NCI-H128 (cell line): ENCODE measurements at regions not wholly inside any gene's neighbourhood (a gene's known extent, or its start where the extent isn't known, plus 50 kb on each side); places are given as distances from the start of the nearest gene placed in this dataset.

Experiments used
- DNase-seq: peaks from one replicate; lab custom pipeline; 2025; ENCODE audit not compliant: unreplicated experiment; lab: John Stamatoyannopoulos, UW

DNA sequence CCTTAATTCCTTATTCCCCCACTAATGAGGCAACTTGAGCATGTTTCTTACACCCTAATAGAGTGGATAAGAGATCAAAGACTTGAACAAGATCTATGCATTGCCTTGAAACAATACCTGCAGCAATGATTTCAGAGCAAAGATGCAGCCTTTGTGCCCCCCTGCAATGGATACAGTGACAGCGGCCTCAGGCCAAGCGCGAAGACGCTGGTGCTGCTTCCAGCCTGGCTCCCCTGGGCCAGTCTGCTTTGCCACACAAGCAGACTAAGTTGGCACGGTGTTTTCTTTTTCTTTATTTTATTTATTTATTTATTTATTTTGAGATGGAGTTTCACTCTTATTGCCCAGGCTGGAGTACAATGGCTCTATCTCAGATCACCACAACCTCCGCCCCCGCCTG lies 179.8 kb upstream of the S1PR3 start:
- DNase-seq: no peak

DNA sequence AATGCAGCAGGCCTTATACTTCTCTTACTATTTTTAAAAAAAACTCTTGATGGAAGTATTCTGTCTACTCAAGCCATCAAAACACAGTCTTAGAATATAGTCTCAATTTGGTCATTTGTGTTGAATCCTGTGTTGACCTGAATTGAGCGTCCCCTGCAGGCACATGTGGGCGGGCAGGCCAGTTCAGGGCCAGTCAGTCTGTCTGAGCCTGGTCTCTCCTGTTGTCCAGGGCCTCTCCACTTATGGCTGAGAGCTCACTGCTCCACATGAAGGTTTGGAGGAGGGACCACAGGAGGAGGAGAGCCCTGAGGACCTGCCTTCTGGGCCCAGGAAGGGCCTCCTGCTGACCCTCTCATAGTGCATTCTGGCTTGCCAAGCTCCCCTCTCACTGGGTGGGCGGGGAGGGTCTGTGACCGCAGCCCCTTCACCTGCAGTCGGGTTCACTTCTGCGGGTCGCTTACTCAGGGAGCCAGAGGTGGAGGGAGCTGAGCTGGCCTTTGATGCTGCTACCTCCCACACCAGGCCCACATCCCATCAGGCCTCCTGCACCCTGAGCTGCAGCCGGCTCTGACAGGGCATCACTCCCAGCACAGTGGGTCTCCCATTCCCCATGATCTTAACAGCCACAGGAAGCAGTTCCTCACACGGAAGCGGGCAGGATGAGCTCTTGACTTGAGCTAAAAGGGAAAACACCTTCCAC lies 178.2 kb upstream of the S1PR3 start:
- DNase-seq: no peak

DNA sequence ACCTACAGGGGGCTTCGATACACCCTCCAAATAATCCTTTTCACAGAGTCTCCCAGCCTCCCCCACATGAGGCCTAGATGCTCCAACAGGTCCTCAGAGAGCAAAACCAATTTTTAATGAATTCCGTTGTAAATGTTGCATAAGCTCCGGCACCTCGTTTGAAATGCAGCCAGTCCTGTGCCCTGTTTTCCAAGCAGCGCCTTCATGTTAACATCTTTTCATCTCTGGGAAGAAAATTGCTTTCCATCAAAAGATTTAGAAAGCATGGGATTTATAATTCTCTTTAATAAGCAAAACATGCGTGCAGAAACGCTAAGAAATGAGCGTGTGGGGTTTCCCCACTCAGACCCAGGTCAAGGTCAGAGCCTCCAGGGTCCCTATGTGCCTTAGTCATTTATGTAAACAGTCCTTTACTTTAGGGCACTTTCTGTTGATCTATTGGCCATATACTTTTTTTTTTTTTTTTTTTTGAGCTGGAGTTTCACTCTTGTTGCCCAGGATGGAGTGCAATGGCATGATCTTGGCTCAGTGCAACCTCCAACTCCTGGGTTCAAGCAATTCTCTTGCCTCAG lies 177.5 kb upstream of the S1PR3 start:
- DNase-seq: no peak

DNA sequence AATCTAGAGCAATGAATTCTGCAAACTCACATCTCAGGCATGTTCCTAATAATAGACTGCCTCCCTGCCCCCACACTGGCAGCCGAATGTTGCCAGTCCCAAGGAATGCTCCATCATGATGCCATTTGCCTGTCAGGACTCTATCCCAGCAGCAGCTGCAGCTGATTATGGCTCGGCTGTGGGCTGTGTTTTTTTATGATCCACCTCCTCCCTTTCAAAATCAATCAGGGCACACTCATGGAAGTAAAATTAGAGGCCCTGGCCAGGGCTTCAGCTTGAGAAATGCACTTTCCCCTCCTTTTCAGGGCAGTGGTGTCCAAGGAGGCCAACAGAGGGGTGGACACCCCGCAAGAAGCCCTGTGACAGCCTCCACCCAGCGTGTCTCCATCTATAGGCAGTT lies 176.7 kb upstream of the S1PR3 start:
- no peak for DNase-seq

DNA sequence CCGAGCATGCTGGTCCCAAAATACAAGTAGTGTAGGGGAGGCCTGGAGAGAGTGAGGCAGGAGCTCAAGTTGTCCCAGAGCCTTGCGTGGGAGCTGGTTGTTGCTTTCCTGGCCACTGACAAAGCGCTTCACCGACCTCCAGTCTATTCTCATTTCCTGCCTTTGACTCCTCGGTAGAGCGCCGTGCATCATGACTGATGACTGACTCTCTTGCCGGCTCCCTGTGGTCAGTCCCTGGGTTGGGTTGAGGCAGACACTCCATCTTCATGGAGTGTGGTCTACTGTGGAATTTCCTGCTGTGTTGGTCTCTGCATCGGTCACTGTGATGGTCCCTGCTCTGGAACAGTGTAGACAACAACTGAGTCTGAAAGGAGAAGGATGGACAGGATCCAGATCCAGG lies 175.1 kb upstream of the S1PR3 start:
- no peak for DNase-seq

DNA sequence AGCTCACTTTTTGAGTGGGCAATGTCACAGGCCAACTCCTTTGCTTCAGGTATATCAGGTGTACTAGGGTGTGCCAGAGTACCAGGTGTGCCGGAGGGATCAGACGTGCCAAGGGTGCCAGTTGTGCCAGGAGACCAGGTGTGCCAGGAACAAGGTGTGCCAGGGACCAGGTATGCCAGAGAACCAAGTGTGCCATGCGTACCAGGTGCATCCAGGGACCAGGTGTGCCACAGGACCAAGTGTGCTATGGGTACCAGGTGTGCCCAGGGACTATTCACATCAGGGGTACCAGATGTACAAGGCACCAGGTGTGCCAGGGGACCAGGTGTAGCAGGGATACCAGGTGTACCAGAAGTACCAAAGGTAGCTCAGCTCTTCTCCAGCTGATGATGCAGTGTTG lies 174.7 kb upstream of the S1PR3 start:
- DNase-seq: no peak

DNA sequence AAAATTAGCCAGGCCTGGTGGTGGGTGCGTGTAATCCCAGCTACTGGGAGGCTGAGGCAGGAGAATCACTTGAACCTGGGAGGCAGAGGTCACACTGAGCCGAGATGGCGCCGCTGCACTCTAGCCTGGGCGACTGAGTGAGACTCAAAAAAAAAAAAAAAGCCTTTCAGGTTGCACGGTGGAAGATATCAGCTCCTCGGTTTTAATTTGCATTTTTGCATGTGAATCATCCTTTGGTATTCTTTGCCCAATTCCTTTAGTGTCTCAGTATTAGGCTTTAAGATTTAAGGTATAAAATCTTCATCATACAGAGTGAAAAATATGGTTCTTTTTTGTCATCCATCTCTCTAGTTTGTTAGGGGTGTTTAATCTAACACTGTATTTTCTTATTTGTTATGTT lies 173.6 kb upstream of the S1PR3 start:
- DNase-seq: no peak

DNA sequence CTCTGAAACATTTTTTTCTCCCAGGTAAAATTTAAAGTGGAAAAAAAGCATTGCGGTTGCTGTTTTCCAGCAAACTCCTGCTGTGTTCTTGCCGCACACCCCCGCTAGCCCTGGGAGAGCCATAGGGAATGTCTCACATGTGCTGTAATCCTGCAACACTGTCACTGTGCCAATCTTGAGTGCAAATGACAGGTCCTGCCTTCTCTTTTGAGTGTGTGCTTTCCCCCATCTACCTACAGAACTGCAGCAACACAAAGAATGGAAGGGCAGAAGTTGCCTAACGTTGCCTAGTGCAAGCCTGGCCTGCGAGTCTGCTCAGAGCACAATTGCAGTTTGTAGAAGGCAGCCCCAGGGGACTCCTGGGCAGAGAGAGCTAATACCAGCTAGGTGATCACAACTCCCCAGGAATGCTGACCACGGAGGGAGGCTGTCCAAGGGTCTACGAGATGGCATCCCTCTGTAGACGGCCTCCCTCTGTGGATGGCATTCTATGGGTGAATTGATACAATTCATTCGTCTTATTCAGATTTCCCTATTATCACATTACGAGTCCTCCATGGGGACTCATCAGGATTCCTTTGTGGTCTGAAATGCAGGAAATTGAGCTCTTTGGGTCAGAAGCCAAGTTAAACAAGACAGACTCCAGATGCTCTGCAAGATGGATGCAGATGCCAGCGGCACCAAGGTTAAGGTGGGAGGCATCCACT lies 172.6 kb upstream of the S1PR3 start:
- no peak for DNase-seq

DNA sequence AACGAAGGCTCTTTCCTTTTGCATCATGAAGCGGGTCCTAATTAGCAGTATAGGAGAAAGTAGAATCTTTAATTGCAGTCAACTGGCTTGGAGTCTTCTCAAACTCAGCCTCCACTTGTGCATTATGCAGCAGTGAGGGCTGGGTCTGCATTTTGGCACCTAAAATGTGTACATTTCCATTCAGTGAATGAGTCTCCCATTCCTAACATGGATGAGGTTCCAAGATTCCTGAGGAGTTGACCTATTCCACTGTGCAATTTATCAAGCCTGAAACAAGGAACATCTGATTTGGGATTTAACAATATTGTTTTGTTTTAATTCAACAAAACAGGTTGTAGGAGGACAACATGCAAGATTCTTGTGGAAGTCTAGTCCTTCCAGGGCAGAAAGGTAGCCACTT lies 171.8 kb upstream of the S1PR3 start:
- DNase-seq: no peak

DNA sequence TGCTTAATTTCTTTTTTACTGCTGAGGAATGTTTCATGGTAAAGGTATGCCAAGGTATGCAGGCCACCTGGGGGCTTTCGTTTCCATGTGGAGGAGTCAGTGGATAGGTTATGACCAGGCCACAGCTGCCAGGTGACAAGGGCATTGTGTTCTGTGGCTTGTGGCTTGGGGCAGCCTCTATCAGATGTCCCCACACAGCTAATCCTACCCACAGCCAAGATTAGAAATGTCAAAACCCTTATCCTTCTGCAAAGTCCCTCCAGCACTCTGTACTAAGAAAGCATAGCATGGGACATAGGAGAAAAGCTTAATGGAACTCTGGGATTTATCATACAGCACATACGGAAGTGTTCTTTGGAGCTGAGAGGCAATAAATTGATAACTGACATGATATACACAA lies 171.2 kb upstream of the S1PR3 start:
- DNase-seq: no peak

DNA sequence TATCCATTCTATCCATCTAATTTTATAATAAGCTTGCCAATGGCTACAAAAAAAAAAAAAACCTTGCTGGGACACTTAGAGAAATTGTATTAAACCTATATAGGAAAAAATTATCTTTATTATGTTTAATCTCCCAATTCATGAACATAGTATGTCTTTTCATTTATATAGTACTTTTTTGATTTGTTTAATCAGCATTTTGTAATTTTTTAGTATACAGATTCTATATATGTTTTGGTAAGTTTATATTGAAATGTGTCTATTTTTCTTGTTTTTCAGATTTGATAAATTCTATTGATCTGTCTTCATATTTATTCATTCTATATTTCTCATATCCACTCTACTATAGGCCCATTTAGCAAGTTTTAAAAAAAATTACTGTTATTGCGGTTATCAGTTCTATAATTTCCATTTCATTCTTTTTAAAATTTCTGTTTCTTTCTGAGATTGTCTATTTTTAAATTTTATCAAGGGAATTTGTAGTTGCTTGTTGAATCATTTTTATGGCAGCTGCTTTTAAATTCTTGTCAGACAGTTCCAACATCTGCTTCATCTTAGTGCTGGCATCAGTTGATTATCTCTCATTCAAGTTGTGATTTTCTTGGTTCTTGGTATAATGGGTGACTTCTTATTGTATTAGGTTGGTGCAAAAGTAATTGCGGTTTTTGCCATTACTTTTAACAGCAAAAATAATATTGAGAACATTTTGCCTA lies 170.1 kb upstream of the S1PR3 start:
- no peak for DNase-seq

DNA sequence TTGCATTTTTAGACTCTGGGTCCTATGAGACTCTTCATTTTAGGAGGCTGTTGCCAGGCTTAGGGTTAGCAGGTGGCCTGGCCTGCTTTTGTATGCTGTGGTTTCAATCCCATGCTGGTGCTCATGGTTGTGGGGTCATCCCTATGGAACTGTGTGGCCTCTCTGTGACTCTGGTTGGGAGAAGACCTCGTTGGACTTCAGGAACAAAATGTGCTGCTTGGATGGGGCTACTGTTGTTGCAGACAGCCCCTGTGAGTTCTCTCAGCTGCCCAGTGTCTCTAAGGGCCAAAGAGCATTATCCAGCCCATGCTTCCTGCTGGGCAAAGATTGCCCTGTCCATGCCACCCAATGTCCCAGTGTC lies 169.5 kb upstream of the S1PR3 start:
- no peak for DNase-seq

DNA sequence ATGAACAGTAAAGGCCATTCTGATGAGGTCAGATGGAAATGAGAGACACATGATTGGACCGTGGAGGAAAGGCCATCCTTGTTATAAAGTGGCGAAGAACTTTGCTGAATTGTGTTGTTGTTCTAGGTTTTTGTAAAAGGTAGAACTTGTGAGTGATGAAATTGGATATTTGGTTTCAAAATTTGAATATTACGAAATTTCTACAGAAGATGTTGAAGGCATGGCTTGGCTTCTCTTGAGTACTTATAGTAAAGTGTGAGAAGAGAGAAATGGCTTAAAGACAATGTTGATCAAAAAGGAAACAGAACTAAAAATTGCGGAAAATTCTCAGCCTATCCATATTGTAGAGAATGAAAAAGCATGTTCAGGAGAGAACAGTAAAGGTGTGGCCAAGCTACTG lies 166.6 kb upstream of the S1PR3 start:
- DNase-seq: no peak

DNA sequence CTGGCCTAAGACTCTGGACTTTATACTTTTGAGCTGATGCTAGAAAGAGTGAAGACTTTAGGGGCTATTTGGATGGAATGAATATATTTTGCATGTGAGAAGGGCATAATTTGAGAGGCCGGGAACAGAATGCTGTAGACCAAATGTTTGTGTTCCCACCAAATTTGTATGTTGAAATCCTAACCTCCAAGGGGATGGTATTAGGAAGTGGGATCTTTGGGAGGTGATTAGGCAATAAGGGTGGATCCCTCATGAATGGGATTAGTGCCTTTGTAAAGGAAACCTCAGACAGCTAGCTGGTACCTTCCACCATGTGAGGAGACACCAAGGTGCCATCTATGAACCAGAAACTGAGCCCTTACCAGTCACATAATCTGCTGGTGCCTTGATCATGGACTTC lies 165.1 kb upstream of the S1PR3 start:
- DNase-seq: no peak

DNA sequence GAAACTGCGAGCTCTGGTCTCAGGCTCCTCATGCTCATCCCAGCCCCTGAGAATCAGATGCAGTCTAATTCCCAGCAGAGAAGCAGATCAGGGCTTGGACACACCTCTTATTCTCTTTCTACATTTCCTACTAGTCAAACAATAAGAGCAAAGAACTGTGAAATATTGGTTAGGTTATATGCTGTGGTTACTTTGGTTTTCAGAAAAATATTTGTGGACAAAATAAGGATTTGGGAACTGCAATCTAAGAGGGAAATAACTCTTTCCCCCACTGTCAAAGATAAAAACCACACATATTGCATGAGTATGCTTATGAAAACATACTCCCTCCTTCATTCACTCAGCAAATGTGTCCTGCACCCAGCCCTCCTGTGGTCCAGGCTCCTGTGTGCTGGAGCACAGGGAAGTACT lies 164.5 kb upstream of the S1PR3 start:
- no peak for DNase-seq

DNA sequence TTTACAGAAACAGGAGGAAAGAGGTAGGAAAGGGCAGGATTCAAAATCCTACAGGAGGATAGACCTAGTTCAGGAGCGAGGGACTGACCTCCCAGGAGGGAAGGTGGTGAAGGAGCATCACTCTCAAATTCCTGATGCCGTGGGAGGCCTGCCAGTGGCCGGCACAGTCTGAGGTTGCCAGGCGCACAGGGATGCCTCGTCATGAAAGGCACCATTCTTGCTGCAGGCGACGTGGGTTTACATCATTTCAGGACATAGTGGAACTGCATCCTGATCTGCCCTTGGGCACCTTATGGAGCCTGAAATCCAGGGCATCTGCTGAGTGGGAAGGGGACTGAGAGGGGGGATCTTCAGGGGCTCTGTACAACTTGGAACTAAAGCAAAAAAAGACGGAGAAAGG lies 163.2 kb upstream of the S1PR3 start:
- DNase-seq: no peak

DNA sequence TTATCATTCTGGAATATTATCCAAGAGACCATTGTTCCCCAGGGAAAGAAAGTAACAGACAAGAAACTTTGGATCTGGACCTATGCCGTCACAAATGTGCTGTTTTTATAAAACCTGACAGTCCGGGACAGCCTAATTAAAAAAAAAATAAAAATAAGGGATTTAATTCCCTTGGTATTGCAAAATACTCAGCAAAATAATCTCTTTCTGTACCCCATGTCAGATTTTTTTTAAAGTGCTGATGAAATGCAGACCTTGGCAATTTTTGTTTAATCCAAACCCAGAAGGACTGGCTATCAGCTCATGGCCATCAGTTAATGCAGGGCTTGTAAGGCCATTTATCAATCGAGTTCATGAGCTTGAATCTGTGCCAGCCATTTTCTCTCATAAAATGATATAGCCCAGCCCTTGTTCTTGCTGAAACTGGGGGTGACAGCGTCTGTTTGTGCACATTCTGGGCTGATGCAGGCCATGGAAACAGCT lies 162.7 kb upstream of the S1PR3 start:
- no peak for DNase-seq

DNA sequence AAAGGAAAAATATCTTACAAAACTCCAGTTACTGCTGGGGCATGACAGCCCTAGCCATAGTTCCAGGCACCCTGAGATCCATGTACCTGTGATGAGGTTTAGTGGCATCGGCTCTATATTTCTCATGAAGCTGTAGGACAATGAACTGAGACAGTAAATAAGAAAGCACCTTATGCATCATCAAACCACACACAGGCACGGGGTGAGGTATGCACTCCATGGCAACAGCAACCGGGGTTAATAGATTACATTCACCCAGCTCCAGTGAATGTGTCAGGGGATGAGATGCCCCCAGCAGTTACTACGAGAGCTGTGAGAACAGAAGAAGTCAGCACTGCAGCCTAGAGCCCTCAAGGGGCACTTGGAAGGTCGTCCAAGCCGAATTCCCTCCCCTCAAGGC lies 162.0 kb upstream of the S1PR3 start:
- no peak for DNase-seq

DNA sequence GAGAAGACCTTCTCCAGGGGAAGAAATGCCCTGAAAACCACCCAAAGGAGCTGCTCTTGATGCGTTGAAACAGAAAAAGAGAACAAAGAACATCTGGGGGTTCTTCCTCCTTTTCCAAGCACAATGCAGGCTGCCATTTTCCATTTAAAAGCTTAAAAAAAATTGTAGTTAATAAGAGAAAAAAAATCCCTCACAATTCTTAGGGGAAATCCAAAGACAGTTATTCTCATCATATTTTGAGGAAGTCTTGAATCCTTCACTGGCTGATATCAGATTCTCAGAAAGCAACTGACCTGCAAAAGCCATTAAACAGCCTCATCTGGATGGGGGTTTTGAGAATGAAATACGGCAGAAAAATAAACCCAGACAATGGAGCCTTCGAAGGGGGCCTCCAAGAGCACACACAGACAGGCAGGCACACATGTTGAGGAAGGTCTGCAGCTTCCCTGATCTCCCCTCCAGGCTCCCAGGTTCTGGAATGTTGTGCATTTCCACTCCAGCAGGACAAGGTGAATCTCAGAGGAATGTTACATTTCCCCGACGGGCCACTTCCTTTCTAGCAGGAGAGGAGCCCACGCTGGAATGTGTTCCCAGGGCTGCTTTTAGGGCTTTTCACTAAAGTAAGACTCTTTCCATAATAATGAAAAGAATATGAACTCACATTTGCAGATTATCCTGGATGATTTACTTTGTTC lies 159.4 kb upstream of the S1PR3 start:
- no peak for DNase-seq

DNA sequence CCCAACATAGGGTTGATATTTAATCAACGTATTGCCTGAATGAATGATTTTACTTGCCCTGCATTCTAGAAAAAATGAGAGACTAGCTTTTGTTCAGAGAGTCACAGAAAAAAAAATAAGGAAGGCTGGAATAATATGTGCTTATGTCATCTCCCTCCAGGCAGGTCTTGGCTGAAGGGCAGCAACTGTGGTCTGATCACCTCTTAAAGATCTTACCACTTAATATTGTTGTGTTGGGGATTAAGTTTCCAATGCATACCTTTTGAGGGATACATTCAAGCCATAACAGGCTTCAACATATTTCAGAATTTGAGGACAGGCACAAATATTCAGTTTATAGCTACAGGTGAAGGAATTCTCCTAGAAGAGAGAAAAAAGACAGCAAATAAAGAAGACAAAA lies 157.3 kb upstream of the S1PR3 start:
- DNase-seq: no peak

DNA sequence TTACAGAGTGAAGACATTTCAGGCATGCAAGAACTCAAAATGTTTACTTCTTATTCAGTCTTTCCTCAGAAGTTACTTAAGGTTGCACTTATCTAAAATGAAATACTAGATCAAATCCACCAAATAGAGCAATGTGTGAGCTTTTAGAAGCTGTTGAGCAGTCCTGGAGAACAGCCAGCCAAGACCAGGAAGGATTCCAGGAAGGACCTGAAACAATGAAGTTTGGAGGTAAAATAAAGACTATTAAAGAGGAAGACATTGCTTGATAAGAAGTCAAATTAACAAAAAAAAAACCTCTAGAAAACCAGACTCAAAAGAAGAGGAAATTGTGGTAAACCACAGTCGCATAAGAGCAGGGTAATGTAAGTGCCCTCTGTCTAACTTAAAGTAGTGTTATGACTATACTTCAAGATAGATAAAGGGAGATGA lies 156.2 kb upstream of the S1PR3 start:
- DNase-seq: no peak
